GM12874 (cell line): ENCODE measurements at regions not wholly inside any gene's neighbourhood (a gene's known extent, or its start where the extent isn't known, plus 50 kb on each side); places are given as distances from the start of the nearest gene placed in this dataset.

Experiments
- CTCF ChIP-seq: IDR thresholded peaks from 2 replicates; pipeline ENCODE4 v1.5.1; 2011; ENCODE audit warnings: low read depth, mild to moderate bottlenecking, control low read depth, low read length, moderate library complexity; ENCODE audit not compliant: insufficient read depth

GRCh38 chr9:104200456-104200994, 106.4 kb downstream of the SMC2 start:
- TF ChIP-seq CTCF = no peak

GRCh38 chr9:104206766-104207165, 112.7 kb downstream of the SMC2 start:
- no peak for TF ChIP-seq CTCF

GRCh38 chr9:104209387-104209786, 115.3 kb downstream of the SMC2 start:
- no peak for TF ChIP-seq CTCF

- TF ChIP-seq CTCF = no peak
Measured at GRCh38 chr9:104227108-104227507, 133.0 kb downstream of the SMC2 start.

GRCh38 chr9:104232781-104233341, 138.8 kb downstream of the SMC2 start:
- no peak for TF ChIP-seq CTCF

GRCh38 chr9:104233366-104233765, 139.3 kb downstream of the SMC2 start:
- no peak for TF ChIP-seq CTCF

GRCh38 chr9:104238668-104239067, 144.6 kb downstream of the SMC2 start:
- TF ChIP-seq CTCF = no peak
